ENCODE measurements at regions not wholly inside any gene's neighbourhood (a gene's known extent, or its start where the extent isn't known, plus 50 kb on each side); places are given as distances from the start of the nearest gene placed in this dataset.

- Histone ChIP-seq H3K27me3 (ENCODE audit: insufficient read depth, poor library complexity, severe bottlenecking) (no peaks in the 10 kb centered on the region), H3K4me1 (ENCODE audit: insufficient read depth, poor library complexity, severe bottlenecking) (no peaks in the 10 kb centered on the region), H3K27ac (ENCODE audit: poor library complexity, severe bottlenecking) (no peak overlapping the region), H3K9me3 (ENCODE audit: severe bottlenecking) (no peaks in the 10 kb centered on the region), H3K36me3 (ENCODE audit: low read depth) (no peaks in the 10 kb centered on the region), H3K4me3 (ENCODE audit: severe bottlenecking) (no peak overlapping the region)
- no peak for TF ChIP-seq CTCF (IDR thresholded peaks at IDR 0.05; ENCODE audit: poor library complexity, severe bottlenecking)
- ATAC-seq (ENCODE audit: low read depth), result peak; percentile 79
- DNase-seq (ENCODE audit: low spot score), result no peak
Observed at GRCh38 chr3:140834266-140835037, 107.2 kb upstream of the SLC25A36 start.

GRCh38 chr3:140842984-140843649 is 98.5 kb upstream of the SLC25A36 start:
- DNase-seq (ENCODE audit: low spot score) (no peak), ATAC-seq (ENCODE audit: low read depth) (no peak)
- H3K27me3 ChIP-seq (ENCODE audit: insufficient read depth, poor library complexity, severe bottlenecking), result no peaks in the 10 kb centered on the region
- no peaks in the 10 kb centered on the region for H3K4me1 ChIP-seq (ENCODE audit: insufficient read depth, poor library complexity, severe bottlenecking)
- H3K4me3 ChIP-seq (ENCODE audit: severe bottlenecking), result no peak overlapping the region
- no peak overlapping the region for H3K27ac ChIP-seq (ENCODE audit: poor library complexity, severe bottlenecking)
- no peaks in the 10 kb centered on the region for H3K9me3 ChIP-seq (ENCODE audit: severe bottlenecking)
- H3K36me3 ChIP-seq (ENCODE audit: low read depth), result no peaks in the 10 kb centered on the region
- TF ChIP-seq CTCF (IDR thresholded peaks at IDR 0.05; ENCODE audit: poor library complexity, severe bottlenecking), result no peak

GRCh38 chr3:140843656-140844055 is 98.0 kb upstream of the SLC25A36 start:
- TF ChIP-seq CTCF (IDR thresholded peaks at IDR 0.05; ENCODE audit: poor library complexity, severe bottlenecking), result no peak
- DNase-seq (ENCODE audit: low spot score) (no peak), ATAC-seq (ENCODE audit: low read depth) (no peak)
- Histone ChIP-seq H3K4me1 (ENCODE audit: insufficient read depth, poor library complexity, severe bottlenecking) (no peaks in the 10 kb centered on the region), H3K27me3 (ENCODE audit: insufficient read depth, poor library complexity, severe bottlenecking) (no peaks in the 10 kb centered on the region), H3K27ac (ENCODE audit: poor library complexity, severe bottlenecking) (no peak overlapping the region), H3K4me3 (ENCODE audit: severe bottlenecking) (no peak overlapping the region), H3K36me3 (ENCODE audit: low read depth) (no peaks in the 10 kb centered on the region), H3K9me3 (ENCODE audit: severe bottlenecking) (no peaks in the 10 kb centered on the region)

GRCh38 chr3:140844072-140844471 is 97.6 kb upstream of the SLC25A36 start:
- H3K4me1 ChIP-seq (ENCODE audit: insufficient read depth, poor library complexity, severe bottlenecking), result no peaks in the 10 kb centered on the region
- H3K27me3 ChIP-seq (ENCODE audit: insufficient read depth, poor library complexity, severe bottlenecking), result no peaks in the 10 kb centered on the region
- ATAC-seq (ENCODE audit: low read depth) (no peak), DNase-seq (ENCODE audit: low spot score) (no peak)
- TF ChIP-seq CTCF (IDR thresholded peaks at IDR 0.05; ENCODE audit: poor library complexity, severe bottlenecking), result no peak
- no peak overlapping the region for H3K4me3 ChIP-seq (ENCODE audit: severe bottlenecking)
- H3K9me3 ChIP-seq (ENCODE audit: severe bottlenecking), result no peaks in the 10 kb centered on the region
- no peak overlapping the region for H3K27ac ChIP-seq (ENCODE audit: poor library complexity, severe bottlenecking)
- H3K36me3 ChIP-seq (ENCODE audit: low read depth), result no peaks in the 10 kb centered on the region

- DNase-seq (ENCODE audit: low spot score), result no peak
- no peak for ATAC-seq (ENCODE audit: low read depth)
Observed at GRCh38 chr3:140845882-140846281, 95.8 kb upstream of the SLC25A36 start.

More at GRCh38 chr3:140845882-140846281, 95.8 kb upstream of the SLC25A36 start:
- no peaks in the 10 kb centered on the region for H3K9me3 ChIP-seq (ENCODE audit: severe bottlenecking)
- H3K4me3 ChIP-seq (ENCODE audit: severe bottlenecking), result no peak overlapping the region
- H3K4me1 ChIP-seq (ENCODE audit: insufficient read depth, poor library complexity, severe bottlenecking), result no peaks in the 10 kb centered on the region
- H3K27ac ChIP-seq (ENCODE audit: poor library complexity, severe bottlenecking), result no peak overlapping the region
- no peaks in the 10 kb centered on the region for H3K36me3 ChIP-seq (ENCODE audit: low read depth)
- TF ChIP-seq CTCF (IDR thresholded peaks at IDR 0.05; ENCODE audit: poor library complexity, severe bottlenecking), result no peak
- no peaks in the 10 kb centered on the region for H3K27me3 ChIP-seq (ENCODE audit: insufficient read depth, poor library complexity, severe bottlenecking)
